Mucosa of stomach (tissue), 1 donor: ENCODE measurements at regions not wholly inside any gene's neighbourhood (a gene's known extent, or its start where the extent isn't known, plus 50 kb on each side); places are given as distances from the start of the nearest gene placed in this dataset.

Experiments used
- H3K27me3 ChIP-seq: one replicate; pipeline ENCODE4 v1.7.0; 2013; ENCODE audit warnings: mild to moderate bottlenecking, low read length; ENCODE audit not compliant: control insufficient read depth, insufficient read depth
- H3K36me3 ChIP-seq: one replicate; pipeline ENCODE4 v1.7.0; 2013; ENCODE audit warnings: low read length; ENCODE audit not compliant: control insufficient read depth, insufficient read depth
- H3K4me1 ChIP-seq: one replicate; pipeline ENCODE4 v1.7.0; 2013; ENCODE audit warnings: mild to moderate bottlenecking, low read length; ENCODE audit not compliant: control insufficient read depth, insufficient read depth
- H3K4me3 ChIP-seq: one replicate; pipeline ENCODE4 v1.7.0; 2013; ENCODE audit warnings: low read length
- H3K9ac ChIP-seq: one replicate; pipeline ENCODE4 v1.7.0; 2013; ENCODE audit warnings: mild to moderate bottlenecking, low read length, moderate library complexity
- H3K9me3 ChIP-seq: one replicate; pipeline ENCODE4 v1.7.0; 2013; ENCODE audit warnings: mild to moderate bottlenecking, low read length, moderate library complexity; ENCODE audit not compliant: control insufficient read depth
- donor health status: Pancreatic carcinoma.

DNA sequence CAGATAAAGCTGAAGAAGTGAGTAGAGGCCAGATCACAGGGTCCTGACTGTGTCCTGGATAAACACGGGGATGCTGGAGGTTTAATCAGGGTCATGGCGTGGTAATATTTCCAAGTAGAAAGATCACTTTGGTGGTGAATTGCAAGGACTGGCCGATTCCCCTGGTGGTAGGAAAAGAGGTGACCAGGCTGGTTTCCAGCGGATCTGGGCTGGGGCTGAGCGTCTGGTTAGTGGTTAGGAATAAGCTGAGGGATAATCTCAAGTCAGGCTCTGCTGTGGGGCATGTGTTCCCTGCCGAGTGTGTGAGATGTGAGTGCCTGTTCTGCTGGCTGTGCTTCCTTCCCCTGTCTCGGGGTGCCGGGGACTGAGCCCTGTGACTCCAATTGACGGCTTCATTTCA, 484.0 kb downstream of the TSN start:
- Histone ChIP-seq H3K9ac (no peak overlapping the region), H3K9me3 (no peaks in the 10 kb centered on the region), H3K4me1 (no peaks in the 10 kb centered on the region), H3K4me3 (no peak overlapping the region), H3K27me3 (no peaks in the 10 kb centered on the region), H3K36me3 (no peaks in the 10 kb centered on the region)

DNA sequence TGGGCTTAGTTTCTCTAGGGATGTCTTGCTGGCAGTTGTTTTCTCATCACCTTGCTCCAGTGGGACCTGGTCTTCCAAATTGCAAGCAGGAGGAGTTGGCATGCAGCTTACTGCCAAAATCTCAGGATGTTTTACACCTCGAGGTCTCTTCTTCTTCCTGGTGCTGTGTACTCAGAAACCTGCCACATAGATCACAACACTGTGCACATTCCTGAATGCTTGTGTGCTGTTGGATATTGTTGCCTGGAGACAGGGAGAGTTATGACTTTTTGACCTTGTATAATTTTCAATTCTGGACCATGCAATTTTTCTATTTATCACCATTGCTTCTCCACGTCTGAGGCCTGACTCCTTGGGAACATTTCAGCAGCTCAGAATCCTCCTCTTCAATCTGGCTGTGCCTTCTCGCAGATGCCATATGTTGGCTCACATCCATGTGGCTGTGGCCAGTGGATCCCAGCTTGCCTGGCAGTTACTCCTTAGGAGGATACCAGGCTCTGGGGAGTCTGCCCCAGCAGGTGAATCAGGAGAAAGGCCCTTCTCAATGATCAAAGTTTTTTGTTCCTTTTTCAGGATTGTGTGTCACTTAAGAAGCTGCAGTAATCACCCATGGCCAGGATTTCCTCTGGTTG, 489.3 kb downstream of the TSN start:
- Histone ChIP-seq H3K9ac (no peak overlapping the region), H3K36me3 (no peaks in the 10 kb centered on the region), H3K9me3 (no peaks in the 10 kb centered on the region), H3K27me3 (no peaks in the 10 kb centered on the region), H3K4me3 (no peak overlapping the region), H3K4me1 (no peaks in the 10 kb centered on the region)

DNA sequence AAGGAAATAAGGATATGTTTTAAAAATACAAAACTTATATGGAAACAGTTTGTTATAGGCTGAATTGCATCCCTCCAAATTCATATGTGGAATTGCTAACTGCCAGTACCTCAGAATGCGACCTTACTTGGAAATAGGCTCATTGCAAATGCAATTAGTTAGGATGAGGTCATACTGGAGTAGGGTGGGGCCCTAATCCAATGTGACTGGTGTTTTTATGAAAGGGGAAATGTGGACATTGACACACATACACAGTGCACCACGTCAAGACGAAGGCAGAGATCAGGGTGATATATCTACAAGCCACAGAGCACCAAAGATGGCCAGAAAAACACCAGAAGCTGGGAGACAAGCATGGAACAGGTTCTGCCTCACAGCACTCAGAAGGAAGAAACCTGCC, 494.2 kb downstream of the TSN start:
- no peaks in the 10 kb centered on the region for H3K27me3 ChIP-seq
- H3K36me3 ChIP-seq = no peaks in the 10 kb centered on the region
- H3K4me3 ChIP-seq = no peak overlapping the region
- H3K9me3 ChIP-seq = no peaks in the 10 kb centered on the region
- H3K9ac ChIP-seq = no peak overlapping the region
- no peaks in the 10 kb centered on the region for H3K4me1 ChIP-seq

- Histone ChIP-seq H3K9ac (no peak overlapping the region), H3K4me1 (no peaks in the 10 kb centered on the region), H3K27me3 (no peaks in the 10 kb centered on the region), H3K4me3 (no peak overlapping the region), H3K9me3 (no peaks in the 10 kb centered on the region), H3K36me3 (no peaks in the 10 kb centered on the region)
Measured at GRCh38 chr2:122251158-122251557, 495.7 kb downstream of the TSN start.

GRCh38 chr2:122251566-122251965, 496.1 kb downstream of the TSN start:
- no peaks in the 10 kb centered on the region for H3K4me1 ChIP-seq
- H3K27me3 ChIP-seq = no peaks in the 10 kb centered on the region
- no peaks in the 10 kb centered on the region for H3K36me3 ChIP-seq
- H3K4me3 ChIP-seq = no peak overlapping the region
- no peak overlapping the region for H3K9ac ChIP-seq
- H3K9me3 ChIP-seq = no peaks in the 10 kb centered on the region

GRCh38 chr2:122255924-122256323, 500.5 kb downstream of the TSN start:
- H3K27me3 ChIP-seq = no peaks in the 10 kb centered on the region
- H3K9ac ChIP-seq = no peak overlapping the region
- H3K4me1 ChIP-seq = no peaks in the 10 kb centered on the region
- H3K36me3 ChIP-seq = no peaks in the 10 kb centered on the region
- H3K4me3 ChIP-seq = no peak overlapping the region
- no peaks in the 10 kb centered on the region for H3K9me3 ChIP-seq

GRCh38 chr2:122261911-122262310, 506.5 kb downstream of the TSN start:
- no peaks in the 10 kb centered on the region for H3K36me3 ChIP-seq
- no peaks in the 10 kb centered on the region for H3K27me3 ChIP-seq
- H3K9me3 ChIP-seq = no peaks in the 10 kb centered on the region
- H3K4me1 ChIP-seq = no peaks in the 10 kb centered on the region
- H3K4me3 ChIP-seq = no peak overlapping the region
- H3K9ac ChIP-seq = no peak overlapping the region

DNA sequence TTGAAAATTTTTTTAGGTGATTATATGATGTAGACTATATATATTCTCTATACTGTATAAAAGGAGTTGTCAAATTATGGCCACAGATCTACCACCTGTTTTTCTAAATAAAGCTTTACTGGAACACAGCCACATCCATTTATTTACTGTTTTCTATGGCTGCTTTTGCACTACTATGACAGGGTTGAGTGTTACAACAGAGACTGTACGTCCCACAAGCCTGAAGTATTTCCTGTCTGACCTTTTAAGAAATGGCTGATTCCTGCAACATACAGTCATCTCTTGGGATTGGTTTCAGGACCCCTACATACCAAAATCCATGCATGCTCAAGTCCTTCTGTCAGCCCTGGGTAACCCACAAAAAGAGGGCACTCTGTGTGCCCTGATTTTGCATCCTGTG, 508.3 kb downstream of the TSN start:
- no peak overlapping the region for H3K4me3 ChIP-seq
- no peaks in the 10 kb centered on the region for H3K9me3 ChIP-seq
- no peaks in the 10 kb centered on the region for H3K36me3 ChIP-seq
- no peak overlapping the region for H3K9ac ChIP-seq
- no peaks in the 10 kb centered on the region for H3K27me3 ChIP-seq
- no peaks in the 10 kb centered on the region for H3K4me1 ChIP-seq

DNA sequence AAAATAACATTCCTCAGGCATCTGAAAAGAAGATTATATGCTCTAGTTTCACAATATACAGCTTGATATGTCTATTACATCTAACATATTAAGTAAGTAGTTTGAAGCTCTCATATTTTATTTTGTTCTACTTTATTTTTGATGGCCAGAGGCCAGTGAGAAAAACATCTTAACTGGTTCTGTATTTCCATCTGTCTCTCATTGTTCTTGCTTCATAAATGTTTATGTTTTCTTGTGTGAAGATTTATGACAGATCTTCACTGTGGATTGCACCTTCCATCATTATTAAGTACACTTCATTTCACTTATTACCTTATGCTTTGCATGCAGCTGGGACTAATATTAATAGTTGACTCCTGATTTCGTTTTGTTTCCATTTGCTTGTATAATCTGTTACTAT, 511.2 kb downstream of the TSN start:
- no peak overlapping the region for H3K9ac ChIP-seq
- H3K4me3 ChIP-seq = no peak overlapping the region
- H3K36me3 ChIP-seq = no peaks in the 10 kb centered on the region
- H3K27me3 ChIP-seq = no peaks in the 10 kb centered on the region
- H3K4me1 ChIP-seq = no peaks in the 10 kb centered on the region
- no peaks in the 10 kb centered on the region for H3K9me3 ChIP-seq

DNA sequence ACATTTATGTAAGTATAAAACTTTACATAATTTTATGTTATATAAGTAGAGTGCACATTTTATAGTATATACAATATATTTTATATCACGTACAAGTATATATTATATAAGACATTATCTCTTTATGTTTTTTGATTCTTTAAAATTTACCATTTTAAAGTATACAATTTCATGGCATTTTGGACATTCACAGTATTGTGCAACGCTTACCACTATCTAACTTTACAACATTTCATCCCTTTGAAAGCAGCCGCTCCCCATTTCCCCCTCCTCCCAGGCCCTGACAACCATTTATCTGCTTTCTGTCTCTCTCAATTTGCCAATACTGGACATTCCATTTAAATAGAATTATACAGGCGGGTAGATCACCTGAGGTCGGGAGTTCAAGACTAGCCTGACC, 512.5 kb downstream of the TSN start:
- Histone ChIP-seq H3K27me3 (no peaks in the 10 kb centered on the region), H3K4me1 (no peaks in the 10 kb centered on the region), H3K36me3 (no peaks in the 10 kb centered on the region), H3K4me3 (no peak overlapping the region), H3K9me3 (no peaks in the 10 kb centered on the region), H3K9ac (no peak overlapping the region)

DNA sequence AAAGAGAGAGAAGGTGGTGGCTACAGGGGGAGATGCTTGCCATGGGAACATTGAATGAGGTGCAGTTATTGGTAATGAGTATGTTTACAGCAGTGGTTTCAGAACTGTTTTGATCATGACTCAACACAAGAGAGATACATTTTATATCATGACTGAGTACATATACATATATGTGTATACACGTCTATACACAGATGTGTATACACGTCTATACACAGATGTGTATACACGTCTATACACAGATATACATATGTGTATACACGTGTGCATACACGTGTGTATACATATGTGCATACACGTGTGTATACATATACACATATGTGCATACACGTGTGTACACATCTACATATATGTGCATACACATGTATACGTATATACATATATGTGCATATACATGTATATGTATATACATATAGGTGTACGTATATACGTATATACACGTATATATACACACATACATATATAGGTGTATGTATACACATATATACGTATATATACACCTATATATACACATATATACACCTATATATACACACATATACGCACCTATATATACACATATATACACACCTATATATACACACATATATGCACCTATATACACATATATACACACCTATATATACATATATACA, 518.5 kb downstream of the TSN start:
- Histone ChIP-seq H3K9ac (no peak overlapping the region), H3K9me3 (no peaks in the 10 kb centered on the region), H3K4me3 (no peak overlapping the region), H3K27me3 (no peaks in the 10 kb centered on the region), H3K36me3 (no peaks in the 10 kb centered on the region), H3K4me1 (no peaks in the 10 kb centered on the region)

- no peak overlapping the region for H3K9ac ChIP-seq
- H3K27me3 ChIP-seq = no peaks in the 10 kb centered on the region
- no peaks in the 10 kb centered on the region for H3K9me3 ChIP-seq
- no peak overlapping the region for H3K4me3 ChIP-seq
- no peaks in the 10 kb centered on the region for H3K4me1 ChIP-seq
- no peaks in the 10 kb centered on the region for H3K36me3 ChIP-seq
Measured at GRCh38 chr2:122277956-122278355, 522.5 kb downstream of the TSN start.

- H3K9me3 ChIP-seq = no peaks in the 10 kb centered on the region
Measured at GRCh38 chr2:122300758-122301157, 545.3 kb downstream of the TSN start.

More at GRCh38 chr2:122300758-122301157, 545.3 kb downstream of the TSN start:
- H3K36me3 ChIP-seq = no peaks in the 10 kb centered on the region
- H3K27me3 ChIP-seq = no peaks in the 10 kb centered on the region
- H3K4me1 ChIP-seq = no peaks in the 10 kb centered on the region
- no peak overlapping the region for H3K4me3 ChIP-seq
- no peak overlapping the region for H3K9ac ChIP-seq
